ENCODE measurements at regions not wholly inside any gene's neighbourhood (a gene's known extent, or its start where the extent isn't known, plus 50 kb on each side); places are given as distances from the start of the nearest gene placed in this dataset.

DNA sequence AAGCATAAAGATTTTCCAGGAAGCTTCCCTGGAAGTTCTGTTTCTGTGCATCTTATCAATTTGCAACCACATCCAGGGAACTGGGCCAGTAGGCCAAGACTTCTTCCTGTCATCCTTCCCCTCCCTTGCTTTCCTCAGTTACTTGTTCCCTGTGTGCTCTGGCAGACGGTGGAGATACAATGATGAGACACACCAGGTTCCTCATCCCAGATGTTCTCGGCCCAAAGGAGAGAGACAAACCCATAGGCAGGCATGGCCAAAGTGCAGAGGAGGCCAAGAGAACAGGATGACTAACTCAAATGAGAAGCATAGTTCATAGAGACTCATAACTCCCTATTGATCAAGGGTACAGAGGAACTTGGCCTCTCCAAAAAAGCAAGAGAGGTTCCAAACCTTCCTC is 652.6 kb downstream of the CCDC171 start:
- H2BK15ac ChIP-seq (ENCODE audit: low read depth, poor library complexity, severe bottlenecking), result no peak overlapping the region
- DNase-seq, result no peak
- peak overlapping the region; percentile 50 for H2AK5ac ChIP-seq (ENCODE audit: low read length, severe bottlenecking)
- no peaks in the 10 kb centered on the region for H3K27me3 ChIP-seq (ENCODE audit: control insufficient read depth in 1 of 2, insufficient read depth in 1 of 2, low read length in 2 of 2)
- H2BK5ac ChIP-seq (ENCODE audit: low read depth, low read length, poor library complexity, severe bottlenecking), result no peak overlapping the region
- H3K4me2 ChIP-seq (ENCODE audit: low read length, poor library complexity, severe bottlenecking), result no peak overlapping the region
- no peaks in the 10 kb centered on the region for H3K9me3 ChIP-seq (ENCODE audit: control insufficient read depth, low read length)
- no peak overlapping the region for H3K27ac ChIP-seq (ENCODE audit: low read length, poor library complexity, severe bottlenecking)
- no peaks in the 10 kb centered on the region for H3K36me3 ChIP-seq (ENCODE audit: control insufficient read depth in 1 of 2, insufficient read depth in 2 of 2, low read depth in 1 of 2, low read length in 2 of 2)
- H3K4ac ChIP-seq (ENCODE audit: low read depth in 1 of 2, low read length in 2 of 2), result no peak overlapping the region
- H2AFZ ChIP-seq (ENCODE audit: low read depth, low read length), result no peak overlapping the region
- peaks cover 17% of the 10 kb centered on the region for H3K4me1 ChIP-seq (ENCODE audit: control insufficient read depth, insufficient read depth, low read depth, low read length)
- H2BK12ac ChIP-seq (ENCODE audit: low read length in 2 of 2), result no peak overlapping the region
- H3K79me1 ChIP-seq (replicated peaks; ENCODE audit: low read length, poor library complexity, severe bottlenecking), result no peaks in the 10 kb centered on the region
- H3K9ac ChIP-seq (ENCODE audit: low read length), result no peak overlapping the region
- no peak overlapping the region for H4K8ac ChIP-seq (ENCODE audit: low read length)
- no peak overlapping the region for H3K4me3 ChIP-seq (ENCODE audit: insufficient read depth in 1 of 2, low read depth in 1 of 2, low read length in 2 of 2)
- H3K23ac ChIP-seq (ENCODE audit: low read length in 2 of 2), result no peak overlapping the region
- H2BK120ac ChIP-seq (ENCODE audit: low read depth, low read length), result no peak overlapping the region
- no peak overlapping the region for H3K18ac ChIP-seq (ENCODE audit: low read depth in 1 of 2, low read length in 2 of 2)
- 100% methylated on average over 2 of the region's 2 CpGs for WGBS
- no peak overlapping the region for H3K14ac ChIP-seq (ENCODE audit: low read length in 2 of 2)
- H4K91ac ChIP-seq (ENCODE audit: low read length), result no peak overlapping the region

DNA sequence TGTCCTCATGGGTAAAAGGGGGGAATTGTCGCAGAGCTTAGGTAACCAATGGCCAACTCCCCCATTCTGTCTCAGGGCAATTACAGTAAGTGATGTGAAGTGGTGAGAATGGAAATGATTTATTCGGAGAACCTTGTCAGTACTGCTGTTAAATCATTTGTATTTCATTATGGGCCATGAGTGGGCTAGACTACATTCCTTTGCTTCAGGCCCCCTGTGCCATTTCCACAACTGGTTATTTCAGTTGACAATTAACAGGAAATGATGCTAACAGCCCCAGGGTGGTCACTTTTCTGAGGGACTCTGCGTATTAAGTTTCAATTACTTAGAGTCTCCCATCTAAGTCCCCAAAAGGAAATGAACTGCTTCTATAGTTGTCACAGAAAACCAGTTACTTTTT is 653.7 kb downstream of the CCDC171 start:
- WGBS, result 100% methylated on average over 3 of the region's 3 CpGs
- Histone ChIP-seq H2BK120ac (ENCODE audit: low read depth, low read length) (no peak overlapping the region), H4K8ac (ENCODE audit: low read length) (no peak overlapping the region), H3K4ac (ENCODE audit: low read depth in 1 of 2, low read length in 2 of 2) (no peak overlapping the region), H3K18ac (ENCODE audit: low read depth in 1 of 2, low read length in 2 of 2) (no peak overlapping the region), H2BK12ac (ENCODE audit: low read length in 2 of 2) (peak overlapping the region in 1 of 2 experiments; percentile 30), H3K4me2 (ENCODE audit: low read length, poor library complexity, severe bottlenecking) (no peak overlapping the region), H3K23ac (ENCODE audit: low read length in 2 of 2) (no peak overlapping the region), H3K4me3 (ENCODE audit: insufficient read depth in 1 of 2, low read depth in 1 of 2, low read length in 2 of 2) (no peak overlapping the region), H3K9me3 (ENCODE audit: control insufficient read depth, low read length) (no peaks in the 10 kb centered on the region), H3K9ac (ENCODE audit: low read length) (no peak overlapping the region), H2BK5ac (ENCODE audit: low read depth, low read length, poor library complexity, severe bottlenecking) (no peak overlapping the region), H3K4me1 (ENCODE audit: control insufficient read depth, insufficient read depth, low read depth, low read length) (peaks cover 17% of the 10 kb centered on the region), H3K36me3 (ENCODE audit: control insufficient read depth in 1 of 2, insufficient read depth in 2 of 2, low read depth in 1 of 2, low read length in 2 of 2) (no peaks in the 10 kb centered on the region), H3K27me3 (ENCODE audit: control insufficient read depth in 1 of 2, insufficient read depth in 1 of 2, low read length in 2 of 2) (no peaks in the 10 kb centered on the region), H2BK15ac (ENCODE audit: low read depth, poor library complexity, severe bottlenecking) (no peak overlapping the region), H3K27ac (ENCODE audit: low read length, poor library complexity, severe bottlenecking) (no peak overlapping the region), H3K14ac (ENCODE audit: low read length in 2 of 2) (no peak overlapping the region), H2AFZ (ENCODE audit: low read depth, low read length) (no peak overlapping the region), H2AK5ac (ENCODE audit: low read length, severe bottlenecking) (no peak overlapping the region), H3K79me1 (replicated peaks; ENCODE audit: low read length, poor library complexity, severe bottlenecking) (no peaks in the 10 kb centered on the region), H4K91ac (ENCODE audit: low read length) (no peak overlapping the region)
- no peak for DNase-seq

DNA sequence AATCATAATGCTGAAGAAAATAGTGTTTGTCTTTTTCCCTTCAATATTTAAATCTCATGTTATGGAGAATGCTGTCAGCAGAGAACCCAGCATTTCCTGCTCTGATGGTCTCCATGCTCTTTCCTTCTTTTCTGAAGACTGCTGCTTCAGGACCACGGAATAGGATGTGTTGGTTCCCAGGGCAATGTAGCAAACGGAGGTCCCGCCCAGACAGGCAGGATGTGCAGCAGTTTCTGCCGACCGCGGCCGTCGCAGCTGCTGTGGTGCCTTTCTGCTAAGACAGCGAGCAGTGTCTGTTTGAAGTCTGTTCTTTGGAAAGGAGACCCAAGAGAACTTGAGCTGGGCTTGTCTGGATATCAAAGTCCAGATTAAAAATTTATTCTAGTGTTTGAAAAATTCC is 654.3 kb downstream of the CCDC171 start:
- Histone ChIP-seq H2BK120ac (ENCODE audit: low read depth, low read length) (no peak overlapping the region), H4K91ac (ENCODE audit: low read length) (no peak overlapping the region), H3K9ac (ENCODE audit: low read length) (peak overlapping the region; percentile 79), H2BK5ac (ENCODE audit: low read depth, low read length, poor library complexity, severe bottlenecking) (no peak overlapping the region), H3K4me2 (ENCODE audit: low read length, poor library complexity, severe bottlenecking) (no peak overlapping the region), H3K27me3 (ENCODE audit: control insufficient read depth in 1 of 2, insufficient read depth in 1 of 2, low read length in 2 of 2) (no peaks in the 10 kb centered on the region), H3K23ac (ENCODE audit: low read length in 2 of 2) (no peak overlapping the region), H3K14ac (ENCODE audit: low read length in 2 of 2) (no peak overlapping the region), H3K27ac (ENCODE audit: low read length, poor library complexity, severe bottlenecking) (no peak overlapping the region), H3K18ac (ENCODE audit: low read depth in 1 of 2, low read length in 2 of 2) (peak overlapping the region in 1 of 2 experiments; percentile 18), H3K36me3 (ENCODE audit: control insufficient read depth in 1 of 2, insufficient read depth in 2 of 2, low read depth in 1 of 2, low read length in 2 of 2) (no peaks in the 10 kb centered on the region), H3K4ac (ENCODE audit: low read depth in 1 of 2, low read length in 2 of 2) (no peak overlapping the region), H2AFZ (ENCODE audit: low read depth, low read length) (no peak overlapping the region), H3K79me1 (replicated peaks; ENCODE audit: low read length, poor library complexity, severe bottlenecking) (no peaks in the 10 kb centered on the region), H4K8ac (ENCODE audit: low read length) (peak overlapping the region; percentile 84), H3K9me3 (ENCODE audit: control insufficient read depth, low read length) (no peaks in the 10 kb centered on the region), H3K4me3 (ENCODE audit: insufficient read depth in 1 of 2, low read depth in 1 of 2, low read length in 2 of 2) (peak overlapping the region in 1 of 2 experiments; percentile 36), H2BK12ac (ENCODE audit: low read length in 2 of 2) (peak overlapping the region in 1 of 2 experiments; percentile 15), H2AK5ac (ENCODE audit: low read length, severe bottlenecking) (no peak overlapping the region), H3K4me1 (ENCODE audit: control insufficient read depth, insufficient read depth, low read depth, low read length) (peaks cover 14% of the 10 kb centered on the region), H2BK15ac (ENCODE audit: low read depth, poor library complexity, severe bottlenecking) (no peak overlapping the region)
- peak; percentile 18 for DNase-seq
- WGBS, result 48% methylated on average over 8 of the region's 9 CpGs

DNA sequence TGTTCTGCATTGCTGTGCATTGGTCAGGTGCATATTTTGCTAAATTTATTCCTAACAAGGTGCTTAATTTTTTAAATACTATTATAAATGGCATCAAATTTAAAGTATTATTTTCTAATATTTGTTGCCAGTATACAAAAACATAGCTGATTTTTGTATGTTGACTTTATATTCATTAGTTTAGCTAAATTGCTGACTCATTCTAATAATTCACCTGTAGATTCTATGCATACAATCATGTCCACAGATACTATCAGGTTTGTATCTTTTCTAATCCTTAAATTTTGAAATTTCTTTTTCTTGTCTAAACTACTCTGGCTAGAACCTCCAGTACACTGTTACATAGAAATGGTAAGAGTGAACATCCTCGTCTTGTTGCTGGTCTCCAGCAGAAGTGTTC is 657.6 kb downstream of the CCDC171 start:
- Histone ChIP-seq H2AK5ac (ENCODE audit: low read length, severe bottlenecking) (no peak overlapping the region), H3K36me3 (ENCODE audit: control insufficient read depth in 1 of 2, insufficient read depth in 2 of 2, low read depth in 1 of 2, low read length in 2 of 2) (no peaks in the 10 kb centered on the region)

More for the DNA sequence above, 657.6 kb downstream of the CCDC171 start:
- no peak overlapping the region for H3K4me2 ChIP-seq (ENCODE audit: low read length, poor library complexity, severe bottlenecking)
- H2AFZ ChIP-seq (ENCODE audit: low read depth, low read length), result no peak overlapping the region
- no peaks in the 10 kb centered on the region for H3K79me1 ChIP-seq (replicated peaks; ENCODE audit: low read length, poor library complexity, severe bottlenecking)
- no peak overlapping the region for H3K18ac ChIP-seq (ENCODE audit: low read depth in 1 of 2, low read length in 2 of 2)
- H3K4me1 ChIP-seq (ENCODE audit: control insufficient read depth, insufficient read depth, low read depth, low read length), result peaks cover 3% of the 10 kb centered on the region
- no peak overlapping the region for H4K91ac ChIP-seq (ENCODE audit: low read length)
- H4K8ac ChIP-seq (ENCODE audit: low read length), result no peak overlapping the region
- no peak overlapping the region for H2BK15ac ChIP-seq (ENCODE audit: low read depth, poor library complexity, severe bottlenecking)
- H3K9me3 ChIP-seq (ENCODE audit: control insufficient read depth, low read length), result no peaks in the 10 kb centered on the region
- H3K9ac ChIP-seq (ENCODE audit: low read length), result no peak overlapping the region
- no peak for DNase-seq
- no peak overlapping the region for H2BK5ac ChIP-seq (ENCODE audit: low read depth, low read length, poor library complexity, severe bottlenecking)
- H3K27ac ChIP-seq (ENCODE audit: low read length, poor library complexity, severe bottlenecking), result no peak overlapping the region
- H3K27me3 ChIP-seq (ENCODE audit: control insufficient read depth in 1 of 2, insufficient read depth in 1 of 2, low read length in 2 of 2), result no peaks in the 10 kb centered on the region
- H3K14ac ChIP-seq (ENCODE audit: low read length in 2 of 2), result no peak overlapping the region
- H2BK120ac ChIP-seq (ENCODE audit: low read depth, low read length), result no peak overlapping the region
- no peak overlapping the region for H3K4ac ChIP-seq (ENCODE audit: low read depth in 1 of 2, low read length in 2 of 2)
- no peak overlapping the region for H3K4me3 ChIP-seq (ENCODE audit: insufficient read depth in 1 of 2, low read depth in 1 of 2, low read length in 2 of 2)
- WGBS, result 100% methylated on average over 1 of the region's 1 CpG
- no peak overlapping the region for H2BK12ac ChIP-seq (ENCODE audit: low read length in 2 of 2)
- H3K23ac ChIP-seq (ENCODE audit: low read length in 2 of 2), result no peak overlapping the region
